Adrenal gland (tissue), 9 donors: ENCODE measurements at regions not wholly inside any gene's neighbourhood (a gene's known extent, or its start where the extent isn't known, plus 50 kb on each side); places are given as distances from the start of the nearest gene placed in this dataset.

Experiments
- DNase-seq, 7 donors: peaks; one replicate each; pipeline ENCODE4 v3.0.0-alpha.2; 2019 to 2020
- H3K27ac ChIP-seq, 5 donors: fragments of 200-600 bp; sonication (generic) in 4 of 5; 1 replicate in 3 of 5; 2 replicates in 2 of 5; pipeline versions ENCODE4 v1.5.1 to v1.8.0; 2016 to 2020; ENCODE audit warnings: mild to moderate bottlenecking in 1 of 5
- H3K27me3 ChIP-seq: fragments of 200-600 bp; 2 replicates; pipeline ENCODE4 v1.8.0; 2021
- H3K36me3 ChIP-seq, 2 donors: fragments of 200-600 bp; replicated peaks in 1 of 2; 1 replicate in 1 of 2; 2 replicates in 1 of 2; pipeline versions ENCODE4 v1.5.1 to v1.8.0; 2018 to 2022
- H3K4me1 ChIP-seq, 2 donors: fragments of 200-600 bp; replicated peaks in 1 of 2; 1 replicate in 1 of 2; 2 replicates in 1 of 2; pipeline versions ENCODE4 v1.5.1 to v1.8.0; 2018 to 2021
- H3K4me3 ChIP-seq, 4 donors: fragments of 200-600 bp; sonication (generic) in 3 of 4; one replicate each; pipeline ENCODE4 v1.5.1; 2016 to 2018
- H3K9me3 ChIP-seq, 3 donors: fragments of 200-600 bp; sonication (generic) in 1 of 3; replicated peaks in 1 of 3; 1 replicate in 2 of 3; 2 replicates in 1 of 3; pipeline versions ENCODE4 v1.5.1 to v1.8.0; 2016 to 2021
- POLR2A ChIP-seq, 2 donors: fragments of 450-650 bp; IDR thresholded peaks; one replicate each; pipeline ENCODE4 v1.6.1; 2017; ENCODE audit warnings: antibody characterized with exemption in 2 of 2, mild to moderate bottlenecking in 2 of 2, moderate library complexity in 1 of 2
- WGBS, 4 donors: extraction: QIAGEN DNeasy Blood & Tissue Kit in 2 of 4; methylation state at CpG; one replicate each; pipeline versions ENCODE4 v1.1.5 to v1.1.7; 2013 to 2017; 5-methylcytosine and 5-hydroxymethylcytosine counted together
- intact Hi-C, 2 donors: fragments of 100-400 bp; cut with DNase I; formaldehyde crosslinking; loops; one replicate each; pipeline versions ENCODE4 v1.14.1 to v1.15.0; 2022 to 2023
- TF ChIP-seq, protein P1 (sequence below), 6 experiments: fragments of 450-650 bp in 4 of 6; fragments of 200-600 bp in 2 of 6; sonication (generic) in 1 of 6; IDR thresholded peaks; 1 replicate in 5 of 6; 2 replicates in 1 of 6; pipeline versions ENCODE4 v1.5.1 to v1.8.0; 2016 to 2021; ENCODE audit warnings: antibody characterized with exemption in 6 of 6, mild to moderate bottlenecking in 2 of 6, moderate library complexity in 1 of 6
- donor health status: healthy with polysubstance abuse.
- donor health status: Bipolar disorder and iron deficiency.
- donor health status: DM: yes; HTN: yes; CAD: no.
- donor health status: DM: no; HTN: no; CAD: no.
- donor health status: DM: no; HTN: no; CAD: no.

DNA sequence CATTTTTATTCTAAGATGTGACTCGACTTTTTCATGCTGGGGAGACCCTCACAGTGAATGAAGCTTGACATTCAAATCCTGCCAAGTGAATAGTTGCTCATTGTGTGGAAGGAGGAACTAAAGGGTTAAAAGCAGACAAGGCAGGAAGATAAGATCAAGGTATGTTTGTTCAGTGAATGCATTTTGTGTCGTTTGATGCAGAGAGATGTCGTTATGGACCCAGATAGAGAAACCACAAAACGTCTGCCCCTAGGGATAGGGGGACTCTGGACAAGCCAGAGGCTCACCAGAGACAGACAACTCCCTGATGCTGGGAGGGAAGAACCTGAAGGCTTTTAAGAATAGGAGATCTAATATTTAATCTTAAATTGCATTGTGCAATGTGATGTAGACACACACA, 72.5 kb upstream of the MYL2 start:
- WGBS, 4 donors, result 23 to 29% (median 25%) methylated on average over 4 of the region's 4 CpGs
- no peak overlapping the region for H3K27ac ChIP-seq
- no peaks in the 10 kb centered on the region for H3K27me3 ChIP-seq
- H3K9me3 ChIP-seq, result no peaks in the 10 kb centered on the region
- intact Hi-C loops, result no loop called here
- H3K36me3 ChIP-seq, result no peaks in the 10 kb centered on the region
- DNase-seq, result no peak
- TF ChIP-seq POLR2A (IDR thresholded peaks at IDR 0.05), result no peak
- TF ChIP-seq, protein P1, sequence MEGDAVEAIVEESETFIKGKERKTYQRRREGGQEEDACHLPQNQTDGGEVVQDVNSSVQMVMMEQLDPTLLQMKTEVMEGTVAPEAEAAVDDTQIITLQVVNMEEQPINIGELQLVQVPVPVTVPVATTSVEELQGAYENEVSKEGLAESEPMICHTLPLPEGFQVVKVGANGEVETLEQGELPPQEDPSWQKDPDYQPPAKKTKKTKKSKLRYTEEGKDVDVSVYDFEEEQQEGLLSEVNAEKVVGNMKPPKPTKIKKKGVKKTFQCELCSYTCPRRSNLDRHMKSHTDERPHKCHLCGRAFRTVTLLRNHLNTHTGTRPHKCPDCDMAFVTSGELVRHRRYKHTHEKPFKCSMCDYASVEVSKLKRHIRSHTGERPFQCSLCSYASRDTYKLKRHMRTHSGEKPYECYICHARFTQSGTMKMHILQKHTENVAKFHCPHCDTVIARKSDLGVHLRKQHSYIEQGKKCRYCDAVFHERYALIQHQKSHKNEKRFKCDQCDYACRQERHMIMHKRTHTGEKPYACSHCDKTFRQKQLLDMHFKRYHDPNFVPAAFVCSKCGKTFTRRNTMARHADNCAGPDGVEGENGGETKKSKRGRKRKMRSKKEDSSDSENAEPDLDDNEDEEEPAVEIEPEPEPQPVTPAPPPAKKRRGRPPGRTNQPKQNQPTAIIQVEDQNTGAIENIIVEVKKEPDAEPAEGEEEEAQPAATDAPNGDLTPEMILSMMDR (IDR thresholded peaks at IDR 0.05), result no peak
- no peak overlapping the region for H3K4me3 ChIP-seq
- no peaks in the 10 kb centered on the region for H3K4me1 ChIP-seq

GRCh38 chr12:110983811-110984210, 63.4 kb upstream of the MYL2 start:
- peaks cover 11% of the 10 kb centered on the region for H3K27me3 ChIP-seq
- H3K27ac ChIP-seq, result no peak overlapping the region
- WGBS, 4 donors, result 75 to 77% (median 76%) methylated on average over 7 of the region's 7 CpGs
- no peaks in the 10 kb centered on the region for H3K36me3 ChIP-seq
- H3K4me1 ChIP-seq, result no peaks in the 10 kb centered on the region
- DNase-seq, result no peak
- H3K9me3 ChIP-seq, result no peaks in the 10 kb centered on the region
- H3K4me3 ChIP-seq, result no peak overlapping the region
- TF ChIP-seq POLR2A (IDR thresholded peaks at IDR 0.05), result no peak
- intact Hi-C loops, result no loop called here

DNA sequence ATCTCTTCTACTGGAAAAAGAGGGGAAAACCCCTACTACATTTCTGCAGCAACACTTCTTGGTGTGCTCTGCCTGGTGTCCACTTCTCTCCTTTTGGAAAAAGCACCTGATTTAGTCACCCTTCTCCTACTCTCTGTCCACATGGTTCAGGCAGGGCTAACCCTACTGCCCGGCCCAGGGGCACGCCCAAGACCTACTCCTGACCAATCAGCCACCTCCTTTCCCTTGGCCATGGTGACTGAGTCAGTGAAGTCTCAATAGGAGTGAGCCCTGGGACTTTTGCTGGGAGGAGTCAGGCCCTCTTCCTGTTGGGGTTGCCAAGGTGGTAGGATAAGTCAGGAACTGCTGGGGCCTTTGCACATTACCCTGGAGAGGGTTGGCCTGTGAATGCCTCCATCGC, 52.5 kb upstream of the MYL2 start:
- no peak for DNase-seq
- TF ChIP-seq, protein P1 (IDR thresholded peaks at IDR 0.05), result no peak
- TF ChIP-seq POLR2A (IDR thresholded peaks at IDR 0.05), result no peak
- Histone ChIP-seq H3K9me3 (no peaks in the 10 kb centered on the region), H3K4me3 (no peak overlapping the region), H3K4me1 (no peaks in the 10 kb centered on the region), H3K27ac (no peak overlapping the region), H3K36me3 (no peaks in the 10 kb centered on the region), H3K27me3 (no peaks in the 10 kb centered on the region)
- intact Hi-C loops, result no loop called here
- 68 to 97% (median 85%) methylated on average over 3 of the region's 3 CpGs for WGBS, 4 donors

DNA sequence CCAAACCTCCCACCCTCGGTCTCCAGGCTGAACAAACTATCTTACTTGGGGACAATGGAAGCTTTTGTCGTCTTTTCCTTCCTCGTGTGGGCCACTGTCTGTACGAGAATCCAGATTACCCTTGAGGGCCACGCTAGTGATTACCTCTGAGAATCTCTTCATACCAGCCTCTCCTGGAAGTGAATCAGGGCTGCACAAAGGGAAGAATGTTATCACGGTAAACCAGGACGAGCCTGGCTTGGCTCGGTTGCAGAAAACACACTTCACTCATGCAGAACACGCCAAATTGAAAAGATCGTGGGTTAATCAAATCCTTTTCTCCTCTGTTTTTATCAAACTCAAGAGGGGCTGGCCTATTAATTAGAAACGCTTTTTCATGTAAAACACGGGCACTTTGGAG, 51.6 kb upstream of the MYL2 start:
- Histone ChIP-seq H3K4me3 (no peak overlapping the region), H3K27me3 (no peaks in the 10 kb centered on the region), H3K9me3 (no peaks in the 10 kb centered on the region), H3K27ac (no peak overlapping the region), H3K36me3 (no peaks in the 10 kb centered on the region), H3K4me1 (no peaks in the 10 kb centered on the region)
- WGBS, 4 donors, result 70 to 76% (median 72%) methylated on average over 12 of the region's 12 CpGs
- no peak for DNase-seq
- intact Hi-C loops, result no loop called here
- TF ChIP-seq, protein P1 (IDR thresholded peaks at IDR 0.05), result no peak
- TF ChIP-seq POLR2A (IDR thresholded peaks at IDR 0.05), result no peak

GRCh38 chr12:110971189-110971920, 51.0 kb upstream of the MYL2 start:
- TF ChIP-seq, protein P1 (IDR thresholded peaks at IDR 0.05), result no peak
- TF ChIP-seq POLR2A (IDR thresholded peaks at IDR 0.05), result no peak
- no peak for DNase-seq
- Histone ChIP-seq H3K27ac (no peak overlapping the region), H3K27me3 (no peaks in the 10 kb centered on the region), H3K4me3 (no peak overlapping the region), H3K4me1 (no peaks in the 10 kb centered on the region), H3K9me3 (no peaks in the 10 kb centered on the region), H3K36me3 (no peaks in the 10 kb centered on the region)
- WGBS, 4 donors, result 69 to 80% (median 73%) methylated on average over 1 of the region's 1 CpG
- intact Hi-C loops, result no loop called here
